ENCODE measurements at regions not wholly inside any gene's neighbourhood (a gene's known extent, or its start where the extent isn't known, plus 50 kb on each side); places are given as distances from the start of the nearest gene placed in this dataset.
A peak's percentile ranks its signal among the peaks of the same experiment; 100 is the strongest.

GRCh38 chr9:26657958-26658357 is 234.6 kb downstream of the CAAP1 start:
- no peak overlapping the region for H2BK120ac ChIP-seq (ENCODE audit: low read depth, low read length)
- no CpG with 5 or more reads among the region's 2 CpGs for WGBS, 2 donors (ENCODE audit: extremely low coverage in 2 of 2, insufficient read length in 2 of 2, insufficient replicate concordance in 1 of 2)
- H2AK5ac ChIP-seq (ENCODE audit: low read depth, low read length), result no peak overlapping the region
- no peak for DNase-seq (ENCODE audit: low spot score)
- no peak overlapping the region for H2BK12ac ChIP-seq (ENCODE audit: low read length)
- H3K14ac ChIP-seq (ENCODE audit: low read length), result no peak overlapping the region
- H4K8ac ChIP-seq (ENCODE audit: low read depth, low read length), result no peak overlapping the region
- H3K4ac ChIP-seq (ENCODE audit: low read length), result no peak overlapping the region
- H3K27ac ChIP-seq (replicated peaks; ENCODE audit: low read length), result no peak overlapping the region
- H2BK5ac ChIP-seq (ENCODE audit: low read length), result no peak overlapping the region
- H3K27me3 ChIP-seq (ENCODE audit: control insufficient read depth in 3 of 3, insufficient read depth in 3 of 3, low read depth in 1 of 3, low read length in 3 of 3), result peaks cover 0 to 5% (median 0%) of the 10 kb centered on the region in 3 experiments
- no peak overlapping the region for H3K23ac ChIP-seq (ENCODE audit: low read depth, low read length, poor library complexity)
- peaks cover 10 to 12% of the 10 kb centered on the region in 2 donors for H3K4me1 ChIP-seq (ENCODE audit: control insufficient read depth in 2 of 2, insufficient read depth in 1 of 2, low read depth in 1 of 2, low read length in 2 of 2)
- no peak overlapping the region for H3K4me3 ChIP-seq (ENCODE audit: low read length in 2 of 2)
- H3K9me3 ChIP-seq (replicated peaks in 1 of 2; ENCODE audit: control insufficient read depth in 2 of 2, insufficient read depth in 1 of 2, low read depth in 1 of 2, low read length in 2 of 2), result peaks cover 2 to 4% of the 10 kb centered on the region in 2 donors
- H2BK15ac ChIP-seq (ENCODE audit: low read length), result no peak overlapping the region
- no peak overlapping the region for H3K9ac ChIP-seq (ENCODE audit: low read depth, low read length, poor library complexity)
- H3K18ac ChIP-seq (ENCODE audit: low read length), result no peak overlapping the region
- H4K91ac ChIP-seq (ENCODE audit: low read depth, low read length, poor library complexity), result no peak overlapping the region
- no peak overlapping the region for H2AFZ ChIP-seq (ENCODE audit: low read length)
- H3K36me3 ChIP-seq (replicated peaks in 1 of 2; ENCODE audit: control insufficient read depth in 2 of 2, insufficient read depth in 2 of 2, low read length in 2 of 2), result no peaks in the 10 kb centered on the region
- H3K79me1 ChIP-seq (ENCODE audit: low read depth, low read length), result no peaks in the 10 kb centered on the region
- no peak overlapping the region for H3K4me2 ChIP-seq (ENCODE audit: insufficient read depth, low read length, poor library complexity, severe bottlenecking)

DNA sequence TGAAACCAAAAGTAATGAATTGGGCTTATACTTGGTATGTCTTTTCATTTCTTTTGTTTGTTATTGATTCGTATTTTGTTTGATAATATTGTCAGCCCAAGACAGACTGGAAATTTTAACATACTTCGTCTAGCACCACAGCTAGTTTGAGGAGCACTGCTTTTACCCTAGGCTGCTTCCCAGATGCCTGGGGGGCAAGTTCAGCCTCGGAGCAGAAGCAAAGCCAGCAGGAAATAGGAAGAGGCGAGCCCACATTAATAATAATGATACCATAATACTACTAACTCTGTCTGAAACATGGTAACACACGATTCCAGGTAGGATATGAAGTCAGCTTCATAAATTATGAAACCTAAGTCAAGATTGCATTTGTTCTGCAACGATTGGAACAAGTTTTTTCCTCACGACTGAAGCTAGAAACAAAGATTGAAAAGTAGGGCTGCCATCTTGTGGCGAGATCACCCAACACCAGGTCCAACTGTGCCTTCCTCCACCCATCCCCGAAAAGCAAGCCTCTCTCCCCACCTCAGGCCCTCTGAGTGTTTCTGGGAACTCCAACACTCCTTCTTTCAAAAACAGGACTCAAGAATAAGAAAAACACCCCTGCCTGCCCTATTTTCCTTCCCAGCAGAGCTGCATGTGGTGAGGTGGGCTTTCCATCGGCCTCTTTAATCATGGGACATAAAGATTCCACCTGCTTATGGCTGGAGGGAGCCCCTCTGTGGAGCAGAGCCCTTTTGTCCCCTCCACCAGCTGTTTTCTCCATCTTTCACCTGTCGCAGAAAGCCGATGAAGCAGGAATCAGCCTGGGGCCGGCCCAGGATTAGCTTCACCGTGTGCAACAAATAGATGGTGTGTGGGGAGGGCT is 236.4 kb downstream of the CAAP1 start:
- Histone ChIP-seq H2AFZ (ENCODE audit: low read length) (peak overlapping the region; percentile 85), H2BK15ac (ENCODE audit: low read length) (no peak overlapping the region), H3K18ac (ENCODE audit: low read length) (peak overlapping the region; percentile 6), H3K9me3 (replicated peaks in 1 of 2; ENCODE audit: control insufficient read depth in 2 of 2, insufficient read depth in 1 of 2, low read depth in 1 of 2, low read length in 2 of 2) (peaks cover 2% of the 10 kb centered on the region in 2 donors), H3K9ac (ENCODE audit: low read depth, low read length, poor library complexity) (no peak overlapping the region), H4K91ac (ENCODE audit: low read depth, low read length, poor library complexity) (no peak overlapping the region), H2AK5ac (ENCODE audit: low read depth, low read length) (no peak overlapping the region), H3K14ac (ENCODE audit: low read length) (no peak overlapping the region), H3K4me1 (ENCODE audit: control insufficient read depth in 2 of 2, insufficient read depth in 1 of 2, low read depth in 1 of 2, low read length in 2 of 2) (peaks cover 10 to 12% of the 10 kb centered on the region in 2 donors), H3K4me3 (ENCODE audit: low read length in 2 of 2) (no peak overlapping the region), H2BK120ac (ENCODE audit: low read depth, low read length) (no peak overlapping the region), H3K4ac (ENCODE audit: low read length) (no peak overlapping the region), H2BK5ac (ENCODE audit: low read length) (no peak overlapping the region), H3K36me3 (replicated peaks in 1 of 2; ENCODE audit: control insufficient read depth in 2 of 2, insufficient read depth in 2 of 2, low read length in 2 of 2) (no peaks in the 10 kb centered on the region), H3K23ac (ENCODE audit: low read depth, low read length, poor library complexity) (no peak overlapping the region), H3K79me1 (ENCODE audit: low read depth, low read length) (no peaks in the 10 kb centered on the region), H4K8ac (ENCODE audit: low read depth, low read length) (no peak overlapping the region), H2BK12ac (ENCODE audit: low read length) (no peak overlapping the region), H3K4me2 (ENCODE audit: insufficient read depth, low read length, poor library complexity, severe bottlenecking) (no peak overlapping the region), H3K27ac (replicated peaks; ENCODE audit: low read length) (no peak overlapping the region), H3K27me3 (ENCODE audit: control insufficient read depth in 3 of 3, insufficient read depth in 3 of 3, low read depth in 1 of 3, low read length in 3 of 3) (peaks cover 0 to 5% (median 0%) of the 10 kb centered on the region in 3 experiments)
- WGBS, 2 donors (ENCODE audit: extremely low coverage in 2 of 2, insufficient read length in 2 of 2, insufficient replicate concordance in 1 of 2), result no CpG with 5 or more reads among the region's 14 CpGs
- peak; percentile 35 for DNase-seq (ENCODE audit: low spot score)

DNA sequence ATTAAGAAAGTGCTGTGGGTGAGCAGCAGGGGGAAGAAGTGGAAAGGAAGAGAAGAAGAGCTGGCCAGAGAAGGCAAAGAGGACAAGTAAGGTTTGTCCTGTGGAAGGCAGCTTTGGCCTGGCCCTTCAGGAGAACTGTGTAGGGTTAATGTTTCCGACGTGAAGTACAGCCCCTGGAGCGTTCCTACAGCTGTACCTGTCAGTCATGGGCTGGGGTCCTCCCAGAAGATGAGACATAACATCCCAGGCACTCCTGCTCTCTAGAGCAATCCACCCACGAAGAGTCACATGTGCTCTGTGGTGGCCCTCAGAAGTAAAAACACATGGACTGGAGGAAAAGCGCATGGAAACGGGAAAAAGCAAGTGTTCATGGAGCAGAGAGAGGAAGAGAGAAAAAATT is 237.4 kb downstream of the CAAP1 start:
- Histone ChIP-seq H3K18ac (ENCODE audit: low read length) (no peak overlapping the region), H3K9me3 (replicated peaks in 1 of 2; ENCODE audit: control insufficient read depth in 2 of 2, insufficient read depth in 1 of 2, low read depth in 1 of 2, low read length in 2 of 2) (peaks cover 0 to 1% of the 10 kb centered on the region in 2 donors), H3K4me3 (ENCODE audit: low read length in 2 of 2) (no peak overlapping the region), H3K27ac (replicated peaks; ENCODE audit: low read length) (no peak overlapping the region), H3K36me3 (replicated peaks in 1 of 2; ENCODE audit: control insufficient read depth in 2 of 2, insufficient read depth in 2 of 2, low read length in 2 of 2) (no peaks in the 10 kb centered on the region), H2BK120ac (ENCODE audit: low read depth, low read length) (no peak overlapping the region), H2BK5ac (ENCODE audit: low read length) (no peak overlapping the region), H2AK5ac (ENCODE audit: low read depth, low read length) (peak overlapping the region; percentile 21), H3K4me1 (ENCODE audit: control insufficient read depth in 2 of 2, insufficient read depth in 1 of 2, low read depth in 1 of 2, low read length in 2 of 2) (peaks cover 10 to 12% of the 10 kb centered on the region in 2 donors), H2BK12ac (ENCODE audit: low read length) (no peak overlapping the region), H3K23ac (ENCODE audit: low read depth, low read length, poor library complexity) (no peak overlapping the region), H4K91ac (ENCODE audit: low read depth, low read length, poor library complexity) (no peak overlapping the region), H3K79me1 (ENCODE audit: low read depth, low read length) (no peaks in the 10 kb centered on the region), H4K8ac (ENCODE audit: low read depth, low read length) (no peak overlapping the region), H2BK15ac (ENCODE audit: low read length) (no peak overlapping the region), H2AFZ (ENCODE audit: low read length) (peak overlapping the region; percentile 21), H3K4ac (ENCODE audit: low read length) (no peak overlapping the region), H3K4me2 (ENCODE audit: insufficient read depth, low read length, poor library complexity, severe bottlenecking) (no peak overlapping the region), H3K27me3 (ENCODE audit: control insufficient read depth in 3 of 3, insufficient read depth in 3 of 3, low read depth in 1 of 3, low read length in 3 of 3) (peaks cover 0 to 5% (median 0%) of the 10 kb centered on the region in 3 experiments), H3K14ac (ENCODE audit: low read length) (no peak overlapping the region), H3K9ac (ENCODE audit: low read depth, low read length, poor library complexity) (no peak overlapping the region)
- no peak for DNase-seq (ENCODE audit: low spot score)
- WGBS, 2 donors (ENCODE audit: extremely low coverage in 2 of 2, insufficient read length in 2 of 2, insufficient replicate concordance in 1 of 2), result no CpG with 5 or more reads among the region's 6 CpGs

DNA sequence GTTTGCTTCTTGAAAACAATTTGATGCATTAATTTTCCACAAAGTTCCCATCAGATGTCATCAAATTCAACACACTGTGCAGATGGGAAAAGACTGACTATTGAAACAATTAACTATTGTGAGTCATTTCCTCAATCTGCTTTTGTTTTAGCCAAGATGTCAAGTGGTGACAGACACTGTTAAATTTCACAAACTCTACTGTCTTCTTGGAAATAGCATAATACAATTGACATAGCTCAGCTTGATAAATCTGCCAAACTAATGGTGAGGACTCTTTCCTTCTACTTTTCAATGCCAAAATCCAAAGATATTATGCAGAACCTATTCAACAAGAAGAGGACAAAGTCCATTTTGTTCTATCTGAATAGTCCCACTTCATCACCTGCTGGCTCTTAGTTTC is 242.3 kb downstream of the CAAP1 start:
- no peaks in the 10 kb centered on the region for H3K4me1 ChIP-seq (ENCODE audit: control insufficient read depth in 2 of 2, insufficient read depth in 1 of 2, low read depth in 1 of 2, low read length in 2 of 2)
- H3K9me3 ChIP-seq (replicated peaks in 1 of 2; ENCODE audit: control insufficient read depth in 2 of 2, insufficient read depth in 1 of 2, low read depth in 1 of 2, low read length in 2 of 2), result no peaks in the 10 kb centered on the region
- H3K14ac ChIP-seq (ENCODE audit: low read length), result no peak overlapping the region
- no peaks in the 10 kb centered on the region for H3K79me1 ChIP-seq (ENCODE audit: low read depth, low read length)
- H3K23ac ChIP-seq (ENCODE audit: low read depth, low read length, poor library complexity), result no peak overlapping the region
- H2BK15ac ChIP-seq (ENCODE audit: low read length), result no peak overlapping the region
- no peak overlapping the region for H4K91ac ChIP-seq (ENCODE audit: low read depth, low read length, poor library complexity)
- no peak overlapping the region for H2BK12ac ChIP-seq (ENCODE audit: low read length)
- no peak overlapping the region for H3K4ac ChIP-seq (ENCODE audit: low read length)
- no peak overlapping the region for H3K27ac ChIP-seq (replicated peaks; ENCODE audit: low read length)
- no peak overlapping the region for H3K4me3 ChIP-seq (ENCODE audit: low read length in 2 of 2)
- H2BK5ac ChIP-seq (ENCODE audit: low read length), result no peak overlapping the region
- no peak for DNase-seq (ENCODE audit: low spot score)
- H3K9ac ChIP-seq (ENCODE audit: low read depth, low read length, poor library complexity), result no peak overlapping the region
- no peak overlapping the region for H3K18ac ChIP-seq (ENCODE audit: low read length)
- no peak overlapping the region for H2AK5ac ChIP-seq (ENCODE audit: low read depth, low read length)
- no peak overlapping the region for H4K8ac ChIP-seq (ENCODE audit: low read depth, low read length)
- H3K27me3 ChIP-seq (ENCODE audit: control insufficient read depth in 3 of 3, insufficient read depth in 3 of 3, low read depth in 1 of 3, low read length in 3 of 3), result no peaks in the 10 kb centered on the region
- H2BK120ac ChIP-seq (ENCODE audit: low read depth, low read length), result no peak overlapping the region
- H3K36me3 ChIP-seq (replicated peaks in 1 of 2; ENCODE audit: control insufficient read depth in 2 of 2, insufficient read depth in 2 of 2, low read length in 2 of 2), result no peaks in the 10 kb centered on the region
- H3K4me2 ChIP-seq (ENCODE audit: insufficient read depth, low read length, poor library complexity, severe bottlenecking), result no peak overlapping the region
- no peak overlapping the region for H2AFZ ChIP-seq (ENCODE audit: low read length)

Data from neuronal stem cell (in vitro differentiated cells).